ENCODE measurements at regions not wholly inside any gene's neighbourhood (a gene's known extent, or its start where the extent isn't known, plus 50 kb on each side); places are given as distances from the start of the nearest gene placed in this dataset.
"Not testable (repeated sequence)": the region's sequence is repeated elsewhere in the genome, so short reads cannot be mapped to it uniquely, and the experiment has no call there.

GRCh38 chr4:151874328-151874727, 113.5 kb upstream of the GATB start:
- DNase-seq: no peak

- no peak for DNase-seq
Measured at GRCh38 chr4:151866592-151866918, 105.7 kb upstream of the GATB start.

GRCh38 chr4:151865744-151866591, 105.2 kb upstream of the GATB start:
- no peak for DNase-seq

- DNase-seq: no peak
Measured at GRCh38 chr4:151865312-151865711, 104.5 kb upstream of the GATB start.

- DNase-seq: no peak
Measured at GRCh38 chr4:151864068-151864467, 103.3 kb upstream of the GATB start.

GRCh38 chr4:151862766-151863165, 102.0 kb upstream of the GATB start:
- no peak for DNase-seq

GRCh38 chr4:151860561-151861093, 99.8 kb upstream of the GATB start:
- no peak for DNase-seq

- DNase-seq: no peak
Measured at GRCh38 chr4:151859641-151860040, 98.8 kb upstream of the GATB start.

GRCh38 chr4:151858356-151858755, 97.5 kb upstream of the GATB start:
- no peak for DNase-seq

GRCh38 chr4:151857368-151857767, 96.6 kb upstream of the GATB start:
- no peak for DNase-seq

GRCh38 chr4:151855747-151856146, 94.9 kb upstream of the GATB start:
- DNase-seq: no peak

- no peak for DNase-seq
Measured at GRCh38 chr4:151854731-151855130, 93.9 kb upstream of the GATB start.

- no peak for DNase-seq
Measured at GRCh38 chr4:151853034-151853433, 92.2 kb upstream of the GATB start.

GRCh38 chr4:151852202-151852601, 91.4 kb upstream of the GATB start:
- no peak for DNase-seq

- no peak for DNase-seq
Measured at GRCh38 chr4:151851354-151851753, 90.5 kb upstream of the GATB start.

GRCh38 chr4:151850791-151851213, 90.0 kb upstream of the GATB start:
- no peak for DNase-seq

GRCh38 chr4:151845551-151845950, 84.7 kb upstream of the GATB start:
- not testable (repeated sequence) for DNase-seq

- DNase-seq: no peak
Measured at GRCh38 chr4:151842430-151843079, 81.7 kb upstream of the GATB start.

- DNase-seq: no peak
Measured at GRCh38 chr4:151841107-151841506, 80.3 kb upstream of the GATB start.

GRCh38 chr4:151835467-151835866, 74.7 kb upstream of the GATB start:
- DNase-seq: no peak

- DNase-seq: no peak
Measured at GRCh38 chr4:151833174-151833573, 72.4 kb upstream of the GATB start.

GRCh38 chr4:151831526-151831925, 70.7 kb upstream of the GATB start:
- DNase-seq: no peak

GRCh38 chr4:151830168-151830567, 69.4 kb upstream of the GATB start:
- no peak for DNase-seq

GRCh38 chr4:151829309-151829708, 68.5 kb upstream of the GATB start:
- no peak for DNase-seq
